HG02981 (cell line): ENCODE measurements at regions not wholly inside any gene's neighbourhood (a gene's known extent, or its start where the extent isn't known, plus 50 kb on each side); places are given as distances from the start of the nearest gene placed in this dataset.
"Not testable (repeated sequence)": the region's sequence is repeated elsewhere in the genome, so short reads cannot be mapped to it uniquely, and the experiment has no call there.

Experiments
- ATAC-seq: cut with Tn5 transposase; IDR thresholded peaks from one replicate; pipeline ENCODE4 v1.9.1; 2021; ENCODE audit warnings: mild to moderate bottlenecking, moderate library complexity; ENCODE audit not compliant: unreplicated experiment

DNA sequence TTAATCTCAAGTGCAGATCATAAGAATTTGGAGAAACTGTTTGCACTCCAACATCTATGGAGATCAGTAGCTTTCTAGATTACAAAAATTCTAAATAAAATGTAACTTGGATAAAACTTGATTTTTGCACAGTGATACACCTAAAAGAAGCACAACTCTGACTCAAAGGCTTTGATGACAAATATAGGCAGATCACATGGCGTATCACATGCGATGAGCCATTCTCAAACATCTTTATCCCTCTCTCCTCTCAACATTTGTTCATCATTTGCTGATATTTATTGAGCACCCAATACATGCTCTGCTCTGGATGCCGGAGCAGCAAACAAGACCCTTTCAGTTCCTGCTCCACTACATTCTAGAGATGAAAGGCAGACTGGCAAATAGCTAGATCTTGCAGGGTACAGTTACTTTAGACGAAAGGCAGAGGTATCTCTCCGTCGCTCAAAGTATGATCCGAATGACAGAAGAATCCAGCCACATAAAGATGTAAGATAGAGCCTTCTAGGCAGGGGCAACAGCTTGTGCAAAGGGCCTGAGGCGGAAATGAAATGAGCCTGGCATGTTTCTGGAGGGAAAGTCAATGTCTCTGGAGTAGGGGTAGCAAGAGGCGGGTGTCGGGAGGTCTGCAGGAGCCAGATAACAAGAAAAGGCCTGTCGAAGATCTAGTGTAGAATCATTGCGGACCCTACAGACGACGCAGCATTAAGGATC is 145.8 kb upstream of the ERRFI1 start:
- no peak for ATAC-seq

DNA sequence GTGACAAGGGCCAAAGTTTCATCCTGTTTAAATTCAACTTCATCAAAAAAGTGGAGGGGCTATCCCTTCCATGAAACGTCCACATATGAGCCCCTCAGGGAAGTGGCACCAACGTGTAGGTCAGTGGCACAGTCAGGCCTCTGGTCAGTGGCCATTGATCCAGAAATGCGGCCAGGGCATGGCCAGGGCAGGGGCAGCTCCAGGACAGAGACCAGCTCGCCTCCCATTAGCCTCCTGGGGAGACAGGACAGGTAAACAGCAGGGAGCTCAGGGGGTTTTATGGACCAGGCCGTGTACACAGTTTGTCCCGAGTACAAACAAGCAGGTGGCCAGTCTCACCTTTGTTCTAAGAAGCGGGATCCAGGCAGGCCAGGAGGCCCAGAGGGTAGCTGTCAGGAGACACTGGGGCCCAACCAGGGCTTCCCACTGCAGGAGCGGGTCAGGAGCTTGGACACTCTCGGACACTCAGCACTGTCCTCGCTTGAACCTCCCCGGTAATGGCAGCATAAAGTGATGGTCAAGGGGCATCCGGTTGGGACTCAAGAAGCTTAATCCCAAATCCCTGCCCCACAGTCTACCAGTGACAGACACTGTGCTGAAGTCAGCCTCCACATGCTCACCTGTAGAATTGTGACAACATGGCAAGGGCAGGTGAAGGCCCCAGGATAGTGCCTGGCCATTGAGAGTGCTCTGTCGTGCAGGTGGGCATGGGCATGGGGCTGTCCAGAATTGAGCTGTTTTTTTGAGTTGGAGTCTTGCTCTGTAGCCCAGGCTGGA is 144.1 kb upstream of the ERRFI1 start:
- peak; percentile 3 for ATAC-seq

DNA sequence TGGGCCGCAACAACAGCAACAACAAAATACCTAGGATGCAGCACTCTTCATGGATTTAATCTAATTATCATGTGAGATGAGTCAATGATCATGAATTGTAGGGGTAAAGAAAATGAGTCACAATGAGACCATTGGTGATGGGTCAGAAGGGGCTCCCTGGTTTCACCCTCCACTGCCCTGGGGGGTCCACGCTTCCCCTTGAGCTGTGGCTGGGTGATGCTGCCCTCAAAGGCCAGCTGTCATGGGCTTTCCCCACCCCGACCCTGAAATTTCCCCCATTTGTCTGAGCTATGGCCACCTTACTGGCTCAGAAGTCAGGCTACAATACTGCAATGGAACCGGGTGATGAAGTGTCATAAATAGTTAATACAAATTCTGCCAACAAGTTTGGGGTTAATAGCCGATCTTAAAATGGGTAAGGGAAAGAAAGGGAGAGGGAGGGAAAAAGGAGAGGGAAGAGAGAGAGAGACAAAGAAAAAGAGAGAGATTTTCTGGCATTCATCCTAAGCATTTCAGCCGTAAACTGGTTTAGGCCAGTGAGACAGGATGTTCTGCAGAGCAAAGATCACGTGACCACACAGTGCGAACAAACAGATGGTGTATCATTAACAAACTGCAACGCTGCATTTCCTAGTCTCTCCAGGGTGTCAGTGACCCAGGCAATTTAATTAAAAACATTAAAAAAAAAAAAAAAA is 143.4 kb upstream of the ERRFI1 start:
- ATAC-seq, result peak; percentile 58

DNA sequence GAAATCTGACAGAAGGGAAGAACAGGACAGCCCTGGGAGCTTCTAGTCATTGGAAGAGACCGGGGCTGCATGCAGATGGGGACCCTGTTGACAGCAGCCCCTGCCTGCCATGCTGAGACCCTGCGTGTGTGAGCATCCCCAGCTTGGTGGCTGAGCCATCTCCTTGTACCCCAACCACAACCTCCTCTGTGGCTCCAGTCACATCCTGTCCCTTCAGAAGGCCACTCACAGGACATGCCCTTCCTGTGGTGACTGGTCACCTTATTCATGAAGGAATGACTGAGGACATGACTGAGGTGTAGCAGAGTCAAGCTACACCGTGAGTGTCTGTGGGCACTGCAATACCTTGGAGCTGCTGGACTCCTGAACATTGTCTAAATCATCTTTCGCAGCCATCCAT is 141.8 kb upstream of the ERRFI1 start:
- no peak for ATAC-seq

DNA sequence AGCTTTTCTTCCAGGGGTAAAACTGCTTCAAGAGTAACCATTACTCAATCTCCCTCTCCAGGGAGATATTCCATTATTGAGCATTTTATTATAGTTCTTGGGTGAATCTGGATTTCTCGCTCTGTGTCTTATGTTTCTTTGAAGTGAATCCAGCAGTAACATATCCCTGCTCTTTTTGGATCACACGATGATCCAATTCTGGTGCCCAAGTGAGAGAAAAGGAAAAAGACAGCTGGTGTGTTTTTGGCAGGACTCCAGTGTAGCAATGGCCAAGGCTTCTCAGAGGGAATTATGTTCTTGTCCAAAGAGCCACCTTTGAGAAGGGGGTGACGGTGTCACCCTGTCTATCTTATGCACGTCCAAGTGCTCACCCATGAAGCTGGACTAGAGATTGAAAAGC is 140.3 kb upstream of the ERRFI1 start:
- no peak for ATAC-seq

DNA sequence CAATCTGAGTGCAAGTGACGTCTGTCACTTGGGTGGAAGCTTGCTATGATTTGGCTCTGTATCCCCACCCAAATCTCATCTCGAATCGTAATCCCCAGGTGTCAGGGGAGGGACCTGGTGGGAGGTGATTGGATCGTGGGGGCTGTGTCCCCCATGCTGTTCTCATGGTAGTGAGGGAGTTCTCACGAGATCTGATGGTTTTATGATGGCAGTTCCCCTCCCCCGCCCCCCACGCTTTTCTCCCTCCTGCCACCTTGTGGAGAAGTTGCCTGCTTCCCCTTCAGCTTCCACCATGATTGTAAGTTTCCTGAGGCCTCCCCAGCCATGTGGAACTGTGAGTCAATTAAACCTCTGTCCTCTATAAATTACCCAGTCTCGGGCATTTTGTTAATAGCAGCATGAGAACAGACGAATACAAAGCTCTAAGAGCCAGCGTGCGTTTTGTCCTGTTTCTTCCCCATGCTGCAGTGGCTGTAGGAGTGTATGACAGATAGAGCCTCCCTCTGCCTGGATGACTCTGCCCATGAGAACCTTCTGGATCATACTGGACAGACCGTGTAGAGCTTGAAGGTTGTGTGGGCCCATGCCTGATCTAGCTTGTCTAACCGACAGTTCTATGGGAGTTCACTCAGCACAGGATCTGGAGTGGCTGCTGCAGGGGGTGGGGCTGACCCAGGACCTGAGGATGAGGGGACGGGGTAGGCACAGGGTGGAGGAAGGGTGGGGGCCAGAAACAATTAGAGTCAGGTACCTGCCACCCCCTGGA is 139.7 kb upstream of the ERRFI1 start:
- ATAC-seq, result no peak

DNA sequence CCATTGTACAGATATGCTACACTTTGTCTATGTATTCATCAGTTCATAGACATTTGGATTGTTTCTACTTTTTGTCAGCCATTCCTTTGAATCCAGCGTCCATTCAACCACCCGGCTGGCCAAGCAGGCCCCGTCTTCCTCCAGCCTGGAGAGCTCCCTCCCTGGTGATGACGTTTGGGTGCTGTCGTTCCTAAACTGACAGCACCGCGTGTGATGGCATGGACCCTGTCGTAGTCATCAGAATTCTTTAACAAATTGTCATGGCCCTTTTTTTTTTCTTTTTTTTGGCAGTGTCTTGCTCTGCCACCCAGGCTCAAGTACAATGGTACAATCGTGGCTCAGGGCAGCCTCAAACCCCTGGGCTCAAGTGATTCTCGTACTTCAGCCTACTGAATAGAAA is 138.6 kb upstream of the ERRFI1 start:
- no peak for ATAC-seq

DNA sequence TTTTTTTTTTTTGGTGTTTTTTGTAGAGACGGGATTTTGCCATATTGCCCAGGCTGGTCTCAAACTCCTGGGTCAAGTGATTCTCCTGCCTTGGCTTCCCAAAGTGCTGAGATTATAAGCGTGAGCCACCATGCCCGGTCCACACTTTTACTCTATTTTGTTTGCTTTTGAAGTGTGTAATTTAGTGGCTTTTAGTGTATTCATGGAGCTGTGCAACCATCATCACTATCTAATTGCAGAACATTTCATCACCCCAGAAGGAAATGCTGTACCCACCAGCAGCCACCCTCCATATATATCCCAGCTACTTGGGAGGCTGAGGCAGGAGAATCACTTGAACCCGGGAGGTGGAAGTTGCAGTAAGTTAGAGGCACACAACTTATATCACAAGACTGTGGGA is 136.9 kb upstream of the ERRFI1 start:
- no peak for ATAC-seq

DNA sequence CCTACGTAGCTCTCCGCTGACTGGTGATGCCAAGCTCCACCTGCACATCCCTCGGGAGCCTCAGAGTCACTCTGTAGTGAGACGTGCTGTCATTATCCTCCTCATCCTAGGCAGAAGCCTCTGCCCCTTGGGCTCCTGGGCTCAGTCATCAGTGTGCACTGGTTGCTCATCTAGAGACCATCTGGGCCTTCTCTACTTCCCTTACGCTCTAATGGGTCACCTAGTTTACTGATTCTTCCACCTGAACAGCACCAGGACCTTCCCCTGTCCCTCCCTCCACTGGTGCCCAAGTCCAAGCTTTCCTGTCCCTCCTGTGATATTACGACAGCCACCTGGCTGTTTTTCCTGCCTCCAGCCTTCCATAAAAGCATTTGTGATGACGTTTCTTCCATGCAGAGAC is 136.1 kb upstream of the ERRFI1 start:
- ATAC-seq, result no peak

DNA sequence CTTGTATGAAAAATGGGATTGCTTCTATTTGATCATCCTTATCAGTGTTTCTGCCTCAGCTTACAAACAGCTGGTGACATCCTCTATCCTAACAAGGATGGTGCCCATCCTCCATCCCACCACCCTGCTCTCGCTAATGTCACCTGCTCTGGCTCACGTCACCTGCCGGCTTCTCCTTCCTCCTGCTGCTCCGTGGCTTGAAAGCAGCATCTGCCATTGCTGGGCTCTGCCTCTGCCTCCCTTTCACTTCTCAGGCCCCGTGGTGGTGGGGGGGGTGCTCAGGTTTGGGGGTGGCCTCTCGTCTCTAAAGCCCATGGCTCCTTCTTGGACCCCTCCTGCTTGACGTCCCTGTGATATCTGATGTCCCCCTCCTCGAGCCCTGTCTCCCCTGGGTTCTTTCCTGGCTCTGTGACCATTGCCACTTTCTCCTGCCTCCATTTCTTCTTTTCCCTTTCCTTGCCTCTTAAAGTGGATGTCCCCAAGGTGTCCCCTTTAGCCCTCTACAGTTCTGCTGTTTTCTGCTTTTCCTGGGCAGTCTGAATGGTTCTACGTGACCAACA is 135.5 kb upstream of the ERRFI1 start:
- no peak for ATAC-seq

DNA sequence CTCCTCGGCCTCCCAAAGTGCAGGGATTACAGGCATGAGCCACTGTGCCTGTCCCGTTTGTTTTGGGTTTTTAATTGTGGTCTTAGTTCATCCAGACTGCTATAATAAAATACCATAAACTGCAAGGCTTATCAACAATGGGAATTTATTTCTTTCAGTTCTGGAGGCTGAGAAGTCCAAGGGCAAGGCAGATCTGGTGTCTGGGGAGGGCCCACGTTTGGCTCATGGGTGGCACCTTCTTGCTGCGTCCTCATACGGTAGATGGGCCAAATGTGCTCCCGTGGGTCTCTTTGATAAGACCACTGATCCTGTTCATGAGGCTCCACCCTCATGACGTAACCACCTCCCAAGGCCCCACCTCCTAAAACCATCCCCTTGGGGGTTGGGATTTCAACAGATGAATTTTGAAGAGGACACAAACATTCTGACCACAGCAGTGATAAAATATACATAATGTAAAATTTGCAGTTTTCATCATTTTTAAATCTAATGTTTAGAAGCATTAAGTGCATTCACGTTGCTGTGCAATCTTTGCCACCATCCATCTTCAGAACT is 133.4 kb upstream of the ERRFI1 start:
- no peak for ATAC-seq

DNA sequence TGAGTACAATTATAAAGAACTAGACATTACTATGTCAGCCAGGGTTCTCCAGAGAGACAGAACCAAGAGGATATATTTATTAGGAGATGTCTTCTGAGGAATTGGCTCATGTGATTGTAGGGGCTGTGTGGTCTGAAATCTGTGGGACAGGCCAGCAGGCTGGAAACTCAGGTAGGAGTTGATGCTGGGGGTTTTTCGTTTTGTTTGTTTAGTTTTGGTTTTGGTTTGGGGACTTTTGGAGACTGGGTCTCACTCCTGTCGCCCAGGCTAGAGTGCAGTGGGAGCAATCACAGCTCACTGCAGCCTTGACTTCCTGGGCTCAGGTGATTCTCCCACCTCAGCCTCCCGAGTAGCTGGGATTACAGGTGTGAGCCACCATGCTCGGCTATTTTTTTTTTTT is 132.9 kb upstream of the ERRFI1 start:
- no peak for ATAC-seq

DNA sequence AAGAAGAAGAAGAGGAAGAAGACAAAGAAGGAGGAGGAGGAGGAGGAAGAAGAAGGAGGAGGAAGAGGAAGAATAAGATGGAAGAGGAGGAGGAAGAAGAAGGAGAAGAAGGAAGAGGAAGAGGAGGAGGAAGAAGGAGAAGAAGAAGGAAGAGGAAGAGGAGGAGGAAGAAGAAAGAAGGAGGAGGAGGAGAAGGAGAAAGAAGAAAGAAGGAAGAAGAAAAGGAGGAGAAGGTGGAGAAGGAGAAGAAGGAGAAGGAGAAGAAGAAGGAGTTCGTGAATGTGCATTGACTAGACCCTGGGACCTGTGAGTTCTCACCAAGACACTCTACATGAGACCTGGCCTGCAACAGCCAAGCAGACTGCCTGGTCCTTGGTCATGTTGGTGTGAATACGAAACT is 131.7 kb upstream of the ERRFI1 start:
- ATAC-seq, result no peak

DNA sequence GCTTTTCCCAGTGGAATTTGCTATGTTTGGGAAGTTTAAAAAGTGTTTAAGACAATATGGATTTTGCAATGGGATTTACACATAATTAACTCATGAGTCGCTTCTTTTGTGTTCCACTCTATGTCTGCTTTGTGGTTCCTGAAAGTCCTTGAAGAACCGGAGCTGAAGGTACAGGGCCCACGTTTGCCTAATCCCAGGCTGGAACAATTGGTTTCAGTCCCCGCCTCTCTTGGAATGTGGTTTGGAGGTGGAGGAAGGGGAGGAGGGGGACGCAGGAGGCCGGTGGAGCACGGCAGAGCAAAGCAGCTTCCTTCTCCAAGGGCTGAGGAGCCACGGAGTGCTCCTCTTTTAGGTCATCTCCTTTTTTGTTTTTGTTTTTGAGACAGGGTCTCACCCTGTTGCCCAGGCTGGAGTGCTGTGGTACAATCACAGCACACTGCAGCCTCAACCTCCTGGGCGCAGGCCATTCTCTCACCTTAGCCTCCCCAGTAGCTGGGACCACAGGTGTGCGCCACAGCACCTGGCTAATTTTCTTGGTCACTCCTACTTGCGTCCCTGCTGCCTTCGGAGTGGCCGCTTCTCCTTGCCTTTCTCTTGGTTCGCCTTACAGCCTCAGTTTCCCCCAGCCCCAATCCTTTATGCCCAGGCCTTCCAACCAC is 129.5 kb upstream of the ERRFI1 start:
- no peak for ATAC-seq

DNA sequence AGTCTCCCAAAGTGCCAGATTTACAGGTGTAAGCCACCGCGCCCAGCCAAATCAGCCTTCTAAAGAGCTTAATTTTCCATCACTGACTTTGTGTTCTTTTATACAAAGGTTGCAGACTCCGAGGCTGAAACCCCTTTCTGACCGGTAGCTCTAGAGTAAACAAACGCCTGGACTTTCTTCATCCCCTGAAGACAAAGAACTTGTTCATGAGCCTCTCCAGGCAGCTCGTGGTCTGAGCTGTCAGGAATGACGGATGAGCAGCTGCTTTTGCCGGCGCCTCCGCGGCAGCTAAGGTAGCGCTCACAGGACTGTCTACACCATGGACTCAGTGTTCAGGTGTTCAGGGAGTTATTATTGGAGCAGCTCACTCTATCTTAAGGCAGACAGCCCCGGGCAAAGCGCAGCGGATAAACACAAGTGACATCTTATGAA is 128.5 kb upstream of the ERRFI1 start:
- ATAC-seq, result no peak

DNA sequence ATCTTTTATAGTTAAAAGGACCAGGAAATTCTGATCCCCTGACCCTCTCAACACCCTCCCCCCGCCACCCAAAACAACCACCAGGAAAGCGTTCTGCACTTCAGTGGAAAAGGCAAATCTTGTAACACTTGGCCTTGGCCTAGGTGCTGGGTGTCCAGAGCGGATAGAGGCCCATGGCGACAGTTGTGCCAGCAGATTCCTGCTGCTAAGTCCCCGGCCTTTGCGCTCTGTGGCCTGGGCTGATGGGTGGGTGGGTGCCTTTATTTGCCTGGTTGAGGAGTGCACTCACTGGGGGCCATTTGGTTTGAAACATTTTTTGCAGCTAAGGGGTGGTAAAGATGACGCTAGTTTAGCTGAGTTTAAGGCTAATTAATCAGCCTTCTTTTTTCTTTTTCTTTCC is 127.9 kb upstream of the ERRFI1 start:
- ATAC-seq, result no peak

DNA sequence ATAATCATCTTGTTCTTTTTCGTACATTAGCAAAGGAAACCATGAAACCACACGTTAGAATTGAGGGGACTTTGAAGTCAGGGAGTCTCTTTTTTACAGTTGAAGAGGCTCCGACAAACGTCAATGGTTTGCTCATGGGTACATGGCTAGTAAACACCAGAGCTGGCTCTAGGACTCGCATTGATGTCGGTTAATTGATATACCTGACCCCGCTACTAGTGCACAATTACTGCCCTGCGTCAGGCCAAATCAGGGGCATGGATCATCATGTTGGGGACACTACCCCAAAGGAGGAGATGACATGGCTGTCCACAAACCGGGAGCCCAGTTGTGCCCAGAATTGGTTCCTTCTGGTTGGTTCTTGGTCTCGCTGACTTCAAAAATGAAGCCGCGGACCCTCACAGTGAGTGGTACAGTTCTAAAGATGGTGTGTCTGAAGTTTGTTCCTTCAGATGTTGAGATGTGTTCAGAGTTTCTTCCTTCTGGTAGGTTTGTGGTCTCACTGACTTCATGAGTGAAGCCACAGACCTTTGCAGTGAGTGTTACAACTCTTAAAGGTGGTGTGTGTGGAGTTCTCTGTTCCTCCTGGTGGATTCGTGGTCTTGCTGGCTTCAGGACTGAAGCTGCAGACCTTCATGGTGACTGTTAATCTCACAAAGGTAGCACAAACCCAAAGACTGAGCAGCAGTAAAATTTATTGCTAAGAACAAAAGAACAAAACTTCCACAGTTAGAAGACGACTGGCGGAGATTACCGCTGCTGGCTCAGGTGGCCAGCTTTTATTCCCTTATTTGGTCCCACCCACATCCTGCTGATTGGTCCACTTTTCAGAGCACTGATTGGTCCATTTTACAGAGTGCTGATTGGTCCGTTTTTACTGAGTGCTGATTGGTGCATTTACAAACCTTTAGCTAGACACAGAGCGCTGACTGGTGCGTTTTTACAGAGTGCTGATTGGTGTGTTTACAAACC is 126.9 kb upstream of the ERRFI1 start:
- no peak for ATAC-seq

DNA sequence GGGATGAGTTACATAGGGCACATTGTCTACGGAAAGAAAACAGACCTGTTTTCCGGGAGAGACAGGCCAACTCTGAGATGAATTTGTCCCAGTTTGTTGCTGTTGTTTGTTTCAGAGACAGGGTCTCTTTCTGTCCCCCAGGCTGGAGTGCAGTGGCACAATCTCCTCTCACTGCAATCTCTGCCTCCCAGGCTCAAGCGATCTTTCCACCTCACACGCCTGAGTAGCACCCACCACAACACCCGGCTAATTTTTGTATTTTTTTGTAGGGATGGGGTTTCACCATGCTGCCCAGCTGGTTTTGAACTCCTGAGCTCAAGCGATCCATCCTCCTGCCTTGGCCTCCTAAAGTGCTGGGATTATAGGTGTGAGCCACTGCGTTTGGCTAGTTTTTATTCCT is 125.5 kb upstream of the ERRFI1 start:
- no peak for ATAC-seq

DNA sequence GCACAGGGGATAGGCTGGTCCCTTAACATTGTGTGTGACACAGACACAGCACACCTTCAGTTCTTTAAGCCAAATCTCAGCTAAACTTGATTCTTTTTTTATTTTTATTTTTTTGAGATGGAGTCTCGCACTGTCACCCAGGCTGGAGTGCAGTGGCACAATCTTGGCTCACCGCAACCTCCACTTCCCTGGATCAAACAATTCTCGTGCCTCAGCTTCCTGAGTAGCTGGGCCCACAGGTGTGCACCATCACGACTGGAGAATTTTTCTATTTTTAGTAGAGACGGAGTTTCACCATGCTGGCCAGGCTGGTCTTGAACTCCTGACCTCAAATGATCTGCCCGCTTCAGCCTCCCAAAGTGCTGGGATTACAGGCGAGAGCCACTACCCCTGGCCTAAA is 123.6 kb upstream of the ERRFI1 start:
- not testable (repeated sequence) for ATAC-seq
